ENCODE measurements at regions not wholly inside any gene's neighbourhood (a gene's known extent, or its start where the extent isn't known, plus 50 kb on each side); places are given as distances from the start of the nearest gene placed in this dataset.

GRCh38 chr19:29292153-29292552 is 79.2 kb upstream of the UQCRFS1 start:
- no peak for TF ChIP-seq RAD21 (IDR thresholded peaks at IDR 0.05; ENCODE audit: low read depth)
- no peak for TF ChIP-seq TEAD4 (IDR thresholded peaks at IDR 0.05)
- no peak for TF ChIP-seq NFIC (IDR thresholded peaks at IDR 0.05)

GRCh38 chr19:29292562-29292961 is 79.6 kb upstream of the UQCRFS1 start:
- TF ChIP-seq ZBTB7A (IDR thresholded peaks at IDR 0.05; ENCODE audit: low read depth) (no peak), CEBPB (IDR thresholded peaks at IDR 0.05) (no peak), REST (IDR thresholded peaks at IDR 0.05; ENCODE audit: low read depth) (no peak), MAX (IDR thresholded peaks at IDR 0.05) (no peak), USF1 (IDR thresholded peaks at IDR 0.05) (no peak), EP300 (IDR thresholded peaks at IDR 0.05; ENCODE audit: borderline replicate concordance) (no peak), TAF1 (IDR thresholded peaks at IDR 0.05; ENCODE audit: low read depth) (no peak), TCF12 (IDR thresholded peaks at IDR 0.05; ENCODE audit: low read depth) (no peak), RAD21 (IDR thresholded peaks at IDR 0.05; ENCODE audit: low read depth) (no peak), YY1 (IDR thresholded peaks at IDR 0.05; ENCODE audit: low read depth) (no peak), TEAD4 (IDR thresholded peaks at IDR 0.05) (no peak), NFIC (IDR thresholded peaks at IDR 0.05) (no peak), CREB1 (IDR thresholded peaks at IDR 0.05; ENCODE audit: low read depth) (no peak), EGR1 (IDR thresholded peaks at IDR 0.05) (no peak), FOXM1 (IDR thresholded peaks at IDR 0.05; ENCODE audit: borderline replicate concordance, low read depth) (no peak)

GRCh38 chr19:29293292-29293691 is 80.3 kb upstream of the UQCRFS1 start:
- TF ChIP-seq MAX (IDR thresholded peaks at IDR 0.05): no peak
- TF ChIP-seq ZBTB7A (IDR thresholded peaks at IDR 0.05; ENCODE audit: low read depth): no peak
- TF ChIP-seq EP300 (IDR thresholded peaks at IDR 0.05; ENCODE audit: borderline replicate concordance): no peak
- TF ChIP-seq CREB1 (IDR thresholded peaks at IDR 0.05; ENCODE audit: low read depth): no peak
- no peak for TF ChIP-seq TAF1 (IDR thresholded peaks at IDR 0.05; ENCODE audit: low read depth)
- no peak for TF ChIP-seq TCF12 (IDR thresholded peaks at IDR 0.05; ENCODE audit: low read depth)
- no peak for TF ChIP-seq TEAD4 (IDR thresholded peaks at IDR 0.05)
- no peak for TF ChIP-seq REST (IDR thresholded peaks at IDR 0.05; ENCODE audit: low read depth)
- TF ChIP-seq FOXM1 (IDR thresholded peaks at IDR 0.05; ENCODE audit: borderline replicate concordance, low read depth): no peak
- TF ChIP-seq CEBPB (IDR thresholded peaks at IDR 0.05): no peak
- no peak for TF ChIP-seq EGR1 (IDR thresholded peaks at IDR 0.05)

- TF ChIP-seq FOXM1 (IDR thresholded peaks at IDR 0.05; ENCODE audit: borderline replicate concordance, low read depth) (no peak), TAF1 (IDR thresholded peaks at IDR 0.05; ENCODE audit: low read depth) (no peak), USF1 (IDR thresholded peaks at IDR 0.05) (no peak), REST (IDR thresholded peaks at IDR 0.05; ENCODE audit: low read depth) (no peak)
These were observed 80.9 kb upstream of the UQCRFS1 start for GRCh38 chr19:29293736-29294342.

GRCh38 chr19:29294343-29294811 is 81.4 kb upstream of the UQCRFS1 start:
- TF ChIP-seq NFIC (IDR thresholded peaks at IDR 0.05) (no peak), TAF1 (IDR thresholded peaks at IDR 0.05; ENCODE audit: low read depth) (no peak), USF1 (IDR thresholded peaks at IDR 0.05) (no peak), TCF12 (IDR thresholded peaks at IDR 0.05; ENCODE audit: low read depth) (no peak), ZBTB7A (IDR thresholded peaks at IDR 0.05; ENCODE audit: low read depth) (no peak), CEBPB (IDR thresholded peaks at IDR 0.05) (no peak), RAD21 (IDR thresholded peaks at IDR 0.05; ENCODE audit: low read depth) (no peak), MAX (IDR thresholded peaks at IDR 0.05) (no peak), EGR1 (IDR thresholded peaks at IDR 0.05) (no peak), CREB1 (IDR thresholded peaks at IDR 0.05; ENCODE audit: low read depth) (no peak), TEAD4 (IDR thresholded peaks at IDR 0.05) (no peak), REST (IDR thresholded peaks at IDR 0.05; ENCODE audit: low read depth) (no peak), YY1 (IDR thresholded peaks at IDR 0.05; ENCODE audit: low read depth) (no peak), EP300 (IDR thresholded peaks at IDR 0.05; ENCODE audit: borderline replicate concordance) (no peak), FOXM1 (IDR thresholded peaks at IDR 0.05; ENCODE audit: borderline replicate concordance, low read depth) (no peak)
